ENCODE measurements at regions not wholly inside any gene's neighbourhood (a gene's known extent, or its start where the extent isn't known, plus 50 kb on each side); places are given as distances from the start of the nearest gene placed in this dataset.

DNA sequence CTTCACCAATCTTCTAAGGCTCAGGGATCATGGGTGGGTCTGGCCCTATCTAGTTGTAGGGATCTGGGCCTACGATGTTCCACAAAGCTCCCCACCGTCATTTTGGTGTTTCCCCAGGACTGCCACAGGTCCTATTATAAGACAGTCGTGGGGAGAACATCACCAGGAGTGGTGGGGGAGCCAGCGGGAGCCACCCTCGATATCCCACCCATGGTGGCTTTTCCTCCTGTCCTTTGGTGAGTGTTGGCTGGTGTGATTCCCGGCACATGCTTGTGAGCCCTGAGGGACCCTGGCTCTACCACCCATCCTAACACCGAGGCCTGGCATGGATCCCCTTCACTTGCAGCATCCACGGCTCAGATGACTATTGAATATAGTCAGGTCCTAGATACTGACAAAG is 247.4 kb downstream of the ACTR3B start:
- TF ChIP-seq NPAS2 (CRISPR knock-in tag; IDR thresholded peaks at IDR 0.05; ENCODE audit: borderline replicate concordance) (no peak), ZNF558 (CRISPR knock-in tag; IDR thresholded peaks at IDR 0.05; ENCODE audit: borderline replicate concordance) (no peak), POLR2AphosphoS5 (IDR thresholded peaks at IDR 0.05; ENCODE audit: low read depth, low read length) (no peak), ZNF674 (CRISPR knock-in tag; IDR thresholded peaks at IDR 0.05; ENCODE audit: low read depth) (no peak)
- TF ChIP-seq, protein P1, sequence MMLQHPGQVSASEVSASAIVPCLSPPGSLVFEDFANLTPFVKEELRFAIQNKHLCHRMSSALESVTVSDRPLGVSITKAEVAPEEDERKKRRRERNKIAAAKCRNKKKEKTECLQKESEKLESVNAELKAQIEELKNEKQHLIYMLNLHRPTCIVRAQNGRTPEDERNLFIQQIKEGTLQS (CRISPR knock-in tag; IDR thresholded peaks at IDR 0.05): no peak
- TF ChIP-seq, protein P2, sequence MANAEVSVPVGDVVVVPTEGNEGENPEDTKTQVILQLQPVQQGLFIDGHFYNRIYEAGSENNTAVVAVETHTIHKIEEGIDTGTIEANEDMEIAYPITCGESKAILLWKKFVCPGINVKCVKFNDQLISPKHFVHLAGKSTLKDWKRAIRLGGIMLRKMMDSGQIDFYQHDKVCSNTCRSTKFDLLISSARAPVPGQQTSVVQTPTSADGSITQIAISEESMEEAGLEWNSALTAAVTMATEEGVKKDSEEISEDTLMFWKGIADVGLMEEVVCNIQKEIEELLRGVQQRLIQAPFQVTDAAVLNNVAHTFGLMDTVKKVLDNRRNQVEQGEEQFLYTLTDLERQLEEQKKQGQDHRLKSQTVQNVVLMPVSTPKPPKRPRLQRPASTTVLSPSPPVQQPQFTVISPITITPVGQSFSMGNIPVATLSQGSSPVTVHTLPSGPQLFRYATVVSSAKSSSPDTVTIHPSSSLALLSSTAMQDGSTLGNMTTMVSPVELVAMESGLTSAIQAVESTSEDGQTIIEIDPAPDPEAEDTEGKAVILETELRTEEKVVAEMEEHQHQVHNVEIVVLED (CRISPR knock-in tag; IDR thresholded peaks at IDR 0.05; ENCODE audit: borderline replicate concordance): no peak
